SK-N-MC (cell line): ENCODE measurements at regions not wholly inside any gene's neighbourhood (a gene's known extent, or its start where the extent isn't known, plus 50 kb on each side); places are given as distances from the start of the nearest gene placed in this dataset.
"Not testable (repeated sequence)": the region's sequence is repeated elsewhere in the genome, so short reads cannot be mapped to it uniquely, and the experiment has no call there.

Experiments used
- EZH2 ChIP-seq: fragments of 200-600 bp; sonication (generic); IDR thresholded peaks from one replicate; pipeline ENCODE4 v1.6.1; 2017; ENCODE audit warnings: antibody characterized with exemption
- FOXP2 ChIP-seq: optimal IDR thresholded peaks from 2 replicates; pipeline ENCODE3; 2011; ENCODE audit warnings: mild to moderate bottlenecking, moderate library complexity; ENCODE audit not compliant: insufficient read depth; ENCODE audit errors: extremely low read length, control extremely low read depth
- POLR2AphosphoS5 ChIP-seq: IDR thresholded peaks from 2 replicates; pipeline ENCODE4 v1.6.1; 2012; ENCODE audit warnings: mild to moderate bottlenecking, low read depth, low read length, borderline replicate concordance

GRCh38 chr1:10951298-10951697 lies 61.2 kb upstream of the TARDBP start:
- TF ChIP-seq POLR2AphosphoS5, EZH2, FOXP2: not testable (repeated sequence)
